Stimulated activated CD8-positive, alpha-beta memory T cell treated with anti-CD3 and anti-CD28 coated beads, Interleukin-15, amount 100 ng/mL, for 48 hours (primary cell): ENCODE measurements at regions not wholly inside any gene's neighbourhood (a gene's known extent, or its start where the extent isn't known, plus 50 kb on each side); places are given as distances from the start of the nearest gene placed in this dataset.
"Not testable (repeated sequence)": the region's sequence is repeated elsewhere in the genome, so short reads cannot be mapped to it uniquely, and the experiment has no call there.

Experiments
- DNase-seq, 2 donors: peaks; one replicate each; pipeline ENCODE4 v3.0.0-alpha.2; 2020; ENCODE audit warnings: low read depth in 2 of 2

GRCh38 chrX:131893857-131894256 lies 129.2 kb upstream of the STK26 start:
- DNase-seq = not testable (repeated sequence)

GRCh38 chrX:131894995-131895394 lies 128.1 kb upstream of the STK26 start:
- DNase-seq = no peak

- DNase-seq = no peak
Measured at GRCh38 chrX:131895807-131896206, 127.3 kb upstream of the STK26 start.

- no peak for DNase-seq
Measured at GRCh38 chrX:131901546-131901945, 121.6 kb upstream of the STK26 start.

GRCh38 chrX:131907488-131908314 lies 115.4 kb upstream of the STK26 start:
- no peak for DNase-seq

- no peak for DNase-seq
Measured at GRCh38 chrX:131910586-131910985, 112.5 kb upstream of the STK26 start.

GRCh38 chrX:131915488-131915887 lies 107.6 kb upstream of the STK26 start:
- DNase-seq = no peak

- no peak for DNase-seq
Measured at GRCh38 chrX:131917588-131917987, 105.5 kb upstream of the STK26 start.

GRCh38 chrX:131918839-131919238 lies 104.3 kb upstream of the STK26 start:
- DNase-seq = no peak

- DNase-seq = no peak
Measured at GRCh38 chrX:131923614-131924250, 99.4 kb upstream of the STK26 start.

- no peak for DNase-seq
Measured at GRCh38 chrX:131938749-131939148, 84.4 kb upstream of the STK26 start.

- no peak for DNase-seq
Measured at GRCh38 chrX:131942034-131942433, 81.1 kb upstream of the STK26 start.

- DNase-seq = no peak
Measured at GRCh38 chrX:131944936-131945902, 77.9 kb upstream of the STK26 start.

- DNase-seq = no peak
Measured at GRCh38 chrX:131951166-131951565, 71.9 kb upstream of the STK26 start.

GRCh38 chrX:131955099-131955777 lies 67.9 kb upstream of the STK26 start:
- no peak for DNase-seq

- no peak for DNase-seq
Measured at GRCh38 chrX:131958724-131959123, 64.4 kb upstream of the STK26 start.

- DNase-seq = no peak
Measured at GRCh38 chrX:131970347-131970746, 52.8 kb upstream of the STK26 start.
